ENCODE measurements at regions not wholly inside any gene's neighbourhood (a gene's known extent, or its start where the extent isn't known, plus 50 kb on each side); places are given as distances from the start of the nearest gene placed in this dataset.

DNA sequence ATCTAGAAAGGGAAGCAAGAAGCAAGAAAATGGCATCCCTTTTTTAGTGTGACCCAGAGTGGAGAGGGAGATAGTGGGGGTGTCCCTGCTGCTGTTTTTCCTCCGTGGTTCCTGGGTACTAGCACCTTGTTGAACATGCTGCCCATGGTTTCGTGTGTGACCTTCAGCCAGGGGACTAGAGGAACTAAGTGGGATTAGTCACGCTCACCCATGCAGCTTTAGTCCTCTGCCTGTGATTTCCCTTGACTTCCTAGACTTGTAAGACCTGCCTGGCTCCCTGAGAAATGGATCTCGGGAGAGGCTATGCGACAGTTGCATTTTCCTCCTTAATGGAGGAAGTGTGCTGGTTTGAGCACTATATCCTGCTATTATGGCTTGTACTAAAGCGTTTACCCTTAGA is 471.4 kb downstream of the DCDC2C start:
- H3K9ac ChIP-seq: no peak overlapping the region
- no peak for DNase-seq
- no peaks in the 10 kb centered on the region for H3K9me2 ChIP-seq (ENCODE audit: insufficient read depth)
- no peaks in the 10 kb centered on the region for H3K79me2 ChIP-seq (ENCODE audit: insufficient read depth)
- no peaks in the 10 kb centered on the region for H3K9me3 ChIP-seq (ENCODE audit: low read depth)
- H3K4me1 ChIP-seq (ENCODE audit: insufficient read depth): no peaks in the 10 kb centered on the region
- no peaks in the 10 kb centered on the region for H3F3A ChIP-seq (ENCODE audit: insufficient read depth)
- no peaks in the 10 kb centered on the region for H3K27me3 ChIP-seq (replicated peaks; ENCODE audit: insufficient read depth)
- in situ Hi-C loops (cut with MboI): no loop called here
- WGBS, 2 experiments (ENCODE audit: low coverage in 1 of 2, low lambda C conversion rate in 2 of 2, missing lambda C conversion rate in 2 of 2): 0 to 21% methylated on average over 5 of the region's 6 CpGs
- no peaks in the 10 kb centered on the region for H4K20me1 ChIP-seq (ENCODE audit: insufficient read depth)
- H3K4me2 ChIP-seq (ENCODE audit: unreplicated experiment): no peak overlapping the region
- H3K36me3 ChIP-seq (ENCODE audit: low read depth): no peaks in the 10 kb centered on the region
- TF ChIP-seq EZH2 (IDR thresholded peaks at IDR 0.05; ENCODE audit: insufficient read depth, poor library complexity, severe bottlenecking): no peak
- no peak for TF ChIP-seq EZH2phosphoT487 (IDR thresholded peaks at IDR 0.05; ENCODE audit: insufficient read depth, low read depth)
- H3K4me3 ChIP-seq: no peak overlapping the region
- no peak overlapping the region for H2AFZ ChIP-seq
- no peak overlapping the region for H3K27ac ChIP-seq

DNA sequence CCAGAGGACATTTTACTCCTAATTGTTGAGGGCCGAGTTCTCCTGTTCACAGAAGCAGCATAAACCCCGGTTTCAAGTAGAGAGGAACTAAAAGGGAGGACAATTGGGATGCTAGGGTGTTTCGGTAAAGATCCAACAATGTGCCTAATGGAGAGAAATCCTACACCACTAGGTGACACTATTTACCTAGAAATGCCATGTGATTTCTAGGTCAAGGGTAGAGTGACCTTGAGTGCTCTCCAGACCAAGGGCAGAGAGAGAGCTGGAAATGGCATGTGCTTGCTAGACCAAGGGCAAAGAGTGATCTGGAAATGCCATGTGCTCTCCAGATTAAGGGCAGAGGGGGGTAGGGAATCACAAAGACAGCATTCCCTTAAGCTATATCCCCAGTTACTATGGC is 472.0 kb downstream of the DCDC2C start:
- H3K4me1 ChIP-seq (ENCODE audit: insufficient read depth): no peaks in the 10 kb centered on the region
- no peak overlapping the region for H3K27ac ChIP-seq
- in situ Hi-C loops (cut with MboI): no loop called here
- no peak for DNase-seq
- no peaks in the 10 kb centered on the region for H3K36me3 ChIP-seq (ENCODE audit: low read depth)
- no peak overlapping the region for H3K4me3 ChIP-seq
- no peaks in the 10 kb centered on the region for H3K9me3 ChIP-seq (ENCODE audit: low read depth)
- TF ChIP-seq EZH2phosphoT487 (IDR thresholded peaks at IDR 0.05; ENCODE audit: insufficient read depth, low read depth): no peak
- no peak for TF ChIP-seq EZH2 (IDR thresholded peaks at IDR 0.05; ENCODE audit: insufficient read depth, poor library complexity, severe bottlenecking)
- H3K9me2 ChIP-seq (ENCODE audit: insufficient read depth): no peaks in the 10 kb centered on the region
- no peaks in the 10 kb centered on the region for H3F3A ChIP-seq (ENCODE audit: insufficient read depth)
- 35 to 48% methylated on average over 3 of the region's 3 CpGs for WGBS, 2 experiments (ENCODE audit: low coverage in 1 of 2, low lambda C conversion rate in 2 of 2, missing lambda C conversion rate in 2 of 2)
- H2AFZ ChIP-seq: no peak overlapping the region
- H3K79me2 ChIP-seq (ENCODE audit: insufficient read depth): no peaks in the 10 kb centered on the region
- no peak overlapping the region for H3K4me2 ChIP-seq (ENCODE audit: unreplicated experiment)
- no peak overlapping the region for H3K9ac ChIP-seq
- no peaks in the 10 kb centered on the region for H4K20me1 ChIP-seq (ENCODE audit: insufficient read depth)
- H3K27me3 ChIP-seq (replicated peaks; ENCODE audit: insufficient read depth): no peaks in the 10 kb centered on the region

DNA sequence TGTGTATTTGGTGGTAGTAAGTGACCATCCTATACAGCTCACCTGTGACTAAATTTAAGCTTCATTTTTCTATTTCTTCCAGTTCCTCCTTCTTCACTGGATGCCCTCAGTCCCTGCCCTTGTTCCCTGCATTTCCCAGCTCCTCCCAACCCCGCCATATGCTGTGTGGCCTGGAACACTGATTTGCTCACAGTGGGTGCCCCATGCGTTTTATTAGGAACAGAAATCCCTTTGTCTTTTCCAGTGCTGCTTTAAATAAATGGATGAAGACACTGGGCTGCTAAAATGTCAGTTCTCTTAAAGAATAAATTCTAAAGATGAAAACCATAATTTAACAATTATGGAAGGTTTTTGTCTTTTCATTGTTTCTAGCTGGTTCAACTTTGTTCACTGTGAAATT is 477.3 kb downstream of the DCDC2C start:
- Histone ChIP-seq H3K4me2 (ENCODE audit: unreplicated experiment) (no peak overlapping the region), H3K27ac (no peak overlapping the region), H2AFZ (no peak overlapping the region), H3K9me2 (ENCODE audit: insufficient read depth) (no peaks in the 10 kb centered on the region), H3K4me3 (no peak overlapping the region), H3K79me2 (ENCODE audit: insufficient read depth) (no peaks in the 10 kb centered on the region), H3K4me1 (ENCODE audit: insufficient read depth) (no peaks in the 10 kb centered on the region), H3F3A (ENCODE audit: insufficient read depth) (no peaks in the 10 kb centered on the region), H3K36me3 (ENCODE audit: low read depth) (no peaks in the 10 kb centered on the region), H3K9me3 (ENCODE audit: low read depth) (no peaks in the 10 kb centered on the region), H3K27me3 (replicated peaks; ENCODE audit: insufficient read depth) (no peaks in the 10 kb centered on the region), H3K9ac (no peak overlapping the region), H4K20me1 (ENCODE audit: insufficient read depth) (no peaks in the 10 kb centered on the region)
- in situ Hi-C loops (cut with MboI): no loop called here
- no peak for DNase-seq
- TF ChIP-seq EZH2phosphoT487 (IDR thresholded peaks at IDR 0.05; ENCODE audit: insufficient read depth, low read depth) (no peak), EZH2 (IDR thresholded peaks at IDR 0.05; ENCODE audit: insufficient read depth, poor library complexity, severe bottlenecking) (no peak)
- WGBS, 2 experiments (ENCODE audit: low coverage in 1 of 2, low lambda C conversion rate in 2 of 2, missing lambda C conversion rate in 2 of 2): 0 to 2% methylated on average over 2 of the region's 2 CpGs

DNA sequence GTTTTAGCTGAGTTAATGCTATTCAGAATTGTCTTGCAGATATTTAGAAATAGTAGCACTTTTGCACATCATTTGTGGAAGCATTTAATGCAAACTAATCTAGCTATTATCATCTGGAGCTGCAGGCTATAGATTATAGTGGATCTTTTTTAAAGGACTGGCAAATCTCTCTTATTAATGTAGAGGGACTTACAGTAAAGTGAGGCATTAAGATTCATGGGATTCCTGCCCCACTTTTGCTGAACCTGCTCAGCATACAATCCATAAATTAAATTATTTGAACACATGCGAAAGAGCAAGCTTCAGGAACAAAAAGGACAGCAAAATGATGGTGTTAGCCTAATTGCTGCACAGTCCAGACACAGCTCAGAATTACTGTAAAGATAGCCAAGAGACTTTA is 477.7 kb downstream of the DCDC2C start:
- Histone ChIP-seq H3K4me2 (ENCODE audit: unreplicated experiment) (no peak overlapping the region), H3K4me3 (no peak overlapping the region), H3K27me3 (replicated peaks; ENCODE audit: insufficient read depth) (no peaks in the 10 kb centered on the region), H3K9ac (no peak overlapping the region), H3K36me3 (ENCODE audit: low read depth) (no peaks in the 10 kb centered on the region), H3K9me2 (ENCODE audit: insufficient read depth) (no peaks in the 10 kb centered on the region), H3K27ac (no peak overlapping the region), H3K79me2 (ENCODE audit: insufficient read depth) (no peaks in the 10 kb centered on the region), H3F3A (ENCODE audit: insufficient read depth) (no peaks in the 10 kb centered on the region), H3K9me3 (ENCODE audit: low read depth) (no peaks in the 10 kb centered on the region), H2AFZ (no peak overlapping the region), H3K4me1 (ENCODE audit: insufficient read depth) (no peaks in the 10 kb centered on the region), H4K20me1 (ENCODE audit: insufficient read depth) (no peaks in the 10 kb centered on the region)
- 0 to 32% methylated on average over 1 of the region's 1 CpG for WGBS, 2 experiments (ENCODE audit: low coverage in 1 of 2, low lambda C conversion rate in 2 of 2, missing lambda C conversion rate in 2 of 2)
- in situ Hi-C loops (cut with MboI): no loop called here
- DNase-seq: no peak
- TF ChIP-seq EZH2 (IDR thresholded peaks at IDR 0.05; ENCODE audit: insufficient read depth, poor library complexity, severe bottlenecking): no peak
- TF ChIP-seq EZH2phosphoT487 (IDR thresholded peaks at IDR 0.05; ENCODE audit: insufficient read depth, low read depth): no peak

DNA sequence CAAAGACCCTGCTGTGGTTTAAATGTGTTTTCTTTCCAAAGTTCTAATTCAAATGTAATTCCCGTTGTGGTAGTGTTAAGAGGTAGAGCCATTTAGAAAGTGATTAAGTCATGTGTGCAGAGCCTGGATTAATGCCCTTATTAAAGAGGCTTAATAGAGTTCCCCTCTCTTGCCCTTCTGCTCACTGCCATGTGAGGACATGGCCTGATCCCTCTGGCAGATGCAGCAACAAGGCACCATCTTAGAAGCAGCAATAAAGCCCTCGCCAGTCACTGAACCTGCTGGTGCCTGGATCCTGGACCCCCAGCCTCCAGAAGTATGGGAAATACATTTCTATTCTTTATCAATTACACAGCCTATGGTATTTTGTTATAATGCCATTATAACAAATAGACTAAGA is 485.2 kb downstream of the DCDC2C start:
- WGBS, 2 experiments (ENCODE audit: low coverage in 1 of 2, low lambda C conversion rate in 2 of 2, missing lambda C conversion rate in 2 of 2): 18 to 29% methylated on average over 2 of the region's 2 CpGs
- Histone ChIP-seq H3K4me1 (ENCODE audit: insufficient read depth) (no peaks in the 10 kb centered on the region), H3K4me3 (no peak overlapping the region), H3K79me2 (ENCODE audit: insufficient read depth) (no peaks in the 10 kb centered on the region), H3K9ac (no peak overlapping the region), H3K9me3 (ENCODE audit: low read depth) (no peaks in the 10 kb centered on the region), H3K27ac (no peak overlapping the region), H2AFZ (no peak overlapping the region), H3K4me2 (ENCODE audit: unreplicated experiment) (no peak overlapping the region), H3K27me3 (replicated peaks; ENCODE audit: insufficient read depth) (no peaks in the 10 kb centered on the region), H3K9me2 (ENCODE audit: insufficient read depth) (no peaks in the 10 kb centered on the region), H3K36me3 (ENCODE audit: low read depth) (no peaks in the 10 kb centered on the region), H3F3A (ENCODE audit: insufficient read depth) (no peaks in the 10 kb centered on the region), H4K20me1 (ENCODE audit: insufficient read depth) (no peaks in the 10 kb centered on the region)
- no peak for TF ChIP-seq EZH2phosphoT487 (IDR thresholded peaks at IDR 0.05; ENCODE audit: insufficient read depth, low read depth)
- TF ChIP-seq EZH2 (IDR thresholded peaks at IDR 0.05; ENCODE audit: insufficient read depth, poor library complexity, severe bottlenecking): no peak
- in situ Hi-C loops (cut with MboI): no loop called here
- DNase-seq: no peak

Data from GM23248 (cell line).